GM23338 (cell line): ENCODE measurements at regions not wholly inside any gene's neighbourhood (a gene's known extent, or its start where the extent isn't known, plus 50 kb on each side); places are given as distances from the start of the nearest gene placed in this dataset.

Experiments used
- ATAC-seq: fragments of 200-7000 bp; cut with Tn5 transposase; 3 replicates; pipeline ENCODE4 v1.9.1; 2020
- DNase-seq: peaks from one replicate; pipeline ENCODE4 v3.0.0-alpha.2; 2015; ENCODE audit warnings: low spot score
- H2AFZ ChIP-seq: fragments of 200-600 bp; sonication (generic); 2 replicates; pipeline ENCODE4 v1.8.0; 2016; ENCODE audit warnings: antibody characterized with exemption, mild to moderate bottlenecking, moderate library complexity
- H3F3A ChIP-seq: fragments of 200-600 bp; sonication (generic); replicated peaks from 2 replicates; pipeline ENCODE4 v1.8.0; 2017; ENCODE audit warnings: antibody characterized with exemption, mixed run types, low read depth
- H3K27ac ChIP-seq: fragments of 200-600 bp; sonication (generic); 2 replicates; pipeline ENCODE4 v1.6.1; 2016; ENCODE audit warnings: low read depth
- H3K27me3 ChIP-seq: fragments of 200-600 bp; sonication (generic); 2 replicates; pipeline ENCODE4 v1.8.0; 2016; ENCODE audit warnings: mild to moderate bottlenecking, mixed run types, moderate library complexity; ENCODE audit not compliant: insufficient read depth
- H3K36me3 ChIP-seq: fragments of 200-600 bp; sonication (generic); 2 replicates; pipeline ENCODE4 v1.8.0; 2016; ENCODE audit warnings: mild to moderate bottlenecking; ENCODE audit not compliant: insufficient read depth
- H3K4me1 ChIP-seq: fragments of 200-600 bp; sonication (generic); 2 replicates; pipeline ENCODE4 v1.8.0; 2016; ENCODE audit warnings: mild to moderate bottlenecking, moderate library complexity; ENCODE audit not compliant: insufficient read depth
- H3K4me2 ChIP-seq: fragments of 200-600 bp; sonication (generic); 2 replicates; pipeline ENCODE4 v1.7.1; 2017; ENCODE audit warnings: mixed run types
- H3K4me3 ChIP-seq: fragments of 200-600 bp; sonication (generic); 2 replicates; pipeline ENCODE4 v1.6.1; 2016; ENCODE audit warnings: mixed run types
- H3K79me2 ChIP-seq: fragments of 200-600 bp; sonication (generic); replicated peaks from 2 replicates; pipeline ENCODE4 v1.8.0; 2017; ENCODE audit warnings: mild to moderate bottlenecking; ENCODE audit not compliant: insufficient read depth
- H3K9me2 ChIP-seq: fragments of 200-600 bp; sonication (generic); 2 replicates; pipeline ENCODE4 v1.8.0; 2017; ENCODE audit not compliant: insufficient read depth
- H4K20me1 ChIP-seq: fragments of 200-600 bp; sonication (generic); replicated peaks from 2 replicates; pipeline ENCODE4 v1.8.0; 2017; ENCODE audit warnings: mild to moderate bottlenecking; ENCODE audit not compliant: insufficient read depth
- H3K27ac Mint-ChIP-seq: 2 replicates; pipeline ENCODE4 v1.8.0; 2020; ENCODE audit warnings: inconsistent platforms, mild to moderate bottlenecking, moderate library complexity, mixed read lengths
- H3K27me3 Mint-ChIP-seq: 3 replicates; pipeline ENCODE4 v1.8.0; 2022; ENCODE audit warnings: low read depth, mild to moderate bottlenecking, moderate library complexity, mixed read lengths, inconsistent platforms; ENCODE audit not compliant: insufficient read depth, poor library complexity
- H3K36me3 Mint-ChIP-seq: 3 replicates; pipeline ENCODE4 v1.8.0; 2021; ENCODE audit warnings: low read depth, mild to moderate bottlenecking, inconsistent platforms, moderate library complexity, mixed read lengths
- H3K4me1 Mint-ChIP-seq: 3 replicates; pipeline ENCODE4 v1.8.0; 2020; ENCODE audit warnings: mild to moderate bottlenecking, inconsistent platforms, mixed read lengths
- H3K4me3 Mint-ChIP-seq: 3 replicates; pipeline ENCODE4 v1.8.0; 2021; ENCODE audit warnings: moderate library complexity, mild to moderate bottlenecking, inconsistent platforms, mixed read lengths
- H3K9me3 Mint-ChIP-seq: 3 replicates; pipeline ENCODE4 v1.8.0; 2020; ENCODE audit warnings: moderate library complexity, mild to moderate bottlenecking, inconsistent platforms, mixed read lengths
- CREB1 ChIP-seq: fragments of 250-450 bp; sonication (Bioruptor Pico); IDR thresholded peaks from 2 replicates; pipeline ENCODE4 v1.5.0; 2020; ENCODE audit warnings: low read depth, mild to moderate bottlenecking, moderate library complexity
- EZH2 ChIP-seq: fragments of 200-600 bp; sonication (generic); IDR thresholded peaks from one replicate; pipeline ENCODE4 v1.8.0; 2017; ENCODE audit warnings: antibody characterized with exemption, mild to moderate bottlenecking, low read depth; ENCODE audit not compliant: unreplicated experiment
- EZH2phosphoT487 ChIP-seq: fragments of 200-600 bp; sonication (generic); IDR thresholded peaks from one replicate; pipeline ENCODE4 v1.8.1; 2018; ENCODE audit warnings: antibody characterized with exemption; ENCODE audit not compliant: unreplicated experiment
- JUNB ChIP-seq: IDR thresholded peaks from one replicate; pipeline ENCODE4 v1.6.1; 2016; ENCODE audit warnings: antibody characterized with exemption; ENCODE audit not compliant: unreplicated experiment
- NANOG ChIP-seq: IDR thresholded peaks from 2 replicates; pipeline ENCODE4 v1.6.1; 2016; ENCODE audit warnings: antibody characterized with exemption, borderline replicate concordance
- POLR2AphosphoS5 ChIP-seq: IDR thresholded peaks from 2 replicates; pipeline ENCODE4 v1.6.1; 2016; ENCODE audit warnings: antibody characterized with exemption, low read depth
- STAT1 ChIP-seq: IDR thresholded peaks from one replicate; pipeline ENCODE4 v1.6.1; 2016; ENCODE audit warnings: antibody characterized with exemption; ENCODE audit not compliant: unreplicated experiment
- ZNF114 ChIP-seq: fragments of 250-450 bp; sonication (Bioruptor Pico); IDR thresholded peaks from 2 replicates; pipeline ENCODE4 v1.5.0; 2020; ENCODE audit warnings: mild to moderate bottlenecking, moderate library complexity
- ZNF331 ChIP-seq: fragments of 250-450 bp; sonication (Bioruptor Pico); IDR thresholded peaks from 2 replicates; pipeline ENCODE4 v1.5.0; 2020; ENCODE audit warnings: low read depth, mild to moderate bottlenecking, moderate library complexity
- TF ChIP-seq, protein P1 (sequence below): IDR thresholded peaks from one replicate; pipeline ENCODE4 v1.6.1; 2018; ENCODE audit warnings: antibody characterized with exemption; ENCODE audit not compliant: unreplicated experiment
- TF ChIP-seq, protein P2 (sequence below): IDR thresholded peaks from 2 replicates; pipeline ENCODE4 v1.6.1; 2016; ENCODE audit warnings: antibody characterized with exemption
- TF ChIP-seq, protein P3 (sequence below): fragments of 250-450 bp; sonication (Bioruptor Pico); IDR thresholded peaks from 2 replicates; pipeline ENCODE4 v1.5.0; 2020; ENCODE audit warnings: mild to moderate bottlenecking, moderate library complexity
- TF ChIP-seq, protein P4 (sequence below), 2 experiments: fragments of 200-600 bp in 1 of 2; sonication (generic) in 1 of 2; conservative IDR thresholded peaks; 2 replicates each; pipeline versions ENCODE4 v1.5.1 to v1.6.1; 2016 to 2017; ENCODE audit warnings: antibody characterized with exemption in 2 of 2, low read depth in 2 of 2, mild to moderate bottlenecking in 2 of 2, moderate library complexity in 1 of 2

DNA sequence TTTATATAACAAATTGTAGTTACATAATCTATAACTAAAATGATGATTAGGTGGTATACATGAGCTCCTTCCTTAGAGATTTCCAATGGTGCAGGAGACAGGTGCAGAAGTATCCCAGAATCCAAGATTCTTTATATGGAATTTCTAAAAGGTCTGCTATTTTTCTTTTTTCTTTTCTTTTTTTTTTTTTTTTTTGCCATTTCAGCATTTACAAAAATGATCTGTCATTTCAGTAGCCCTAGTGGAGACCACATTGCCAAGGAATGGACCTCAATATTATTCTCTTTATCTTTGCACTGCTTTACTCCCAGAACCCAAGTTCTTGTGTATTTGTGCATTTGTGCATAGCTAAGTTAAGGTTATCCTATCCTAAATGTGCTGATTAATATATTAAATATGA is 61.7 kb downstream of the MRPS30 start:
- Histone ChIP-seq H3K27ac (no peak overlapping the region), H3K4me2 (no peak overlapping the region), H3K9me2 (no peaks in the 10 kb centered on the region), H3K27me3 (no peaks in the 10 kb centered on the region), H4K20me1 (no peaks in the 10 kb centered on the region), H3K79me2 (no peaks in the 10 kb centered on the region), H3F3A (no peaks in the 10 kb centered on the region), H3K36me3 (no peaks in the 10 kb centered on the region), H3K4me3 (no peak overlapping the region), H3K4me1 (no peaks in the 10 kb centered on the region), H2AFZ (no peak overlapping the region)
- no peaks in the 10 kb centered on the region for H3K9me3 Mint-ChIP-seq
- ATAC-seq, result no peak
- H3K4me1 Mint-ChIP-seq, result no peaks in the 10 kb centered on the region
- DNase-seq, result no peak
- no peak overlapping the region for H3K27ac Mint-ChIP-seq
- H3K27me3 Mint-ChIP-seq, result peaks cover 2% of the 10 kb centered on the region
- TF ChIP-seq POLR2AphosphoS5 (no peak), ZNF114 (CRISPR knock-in tag) (no peak), STAT1 (no peak), ZNF331 (CRISPR knock-in tag) (no peak), NANOG (no peak), EZH2phosphoT487 (no peak), JUNB (no peak), CREB1 (no peak), EZH2 (no peak)
- TF ChIP-seq, protein P1, sequence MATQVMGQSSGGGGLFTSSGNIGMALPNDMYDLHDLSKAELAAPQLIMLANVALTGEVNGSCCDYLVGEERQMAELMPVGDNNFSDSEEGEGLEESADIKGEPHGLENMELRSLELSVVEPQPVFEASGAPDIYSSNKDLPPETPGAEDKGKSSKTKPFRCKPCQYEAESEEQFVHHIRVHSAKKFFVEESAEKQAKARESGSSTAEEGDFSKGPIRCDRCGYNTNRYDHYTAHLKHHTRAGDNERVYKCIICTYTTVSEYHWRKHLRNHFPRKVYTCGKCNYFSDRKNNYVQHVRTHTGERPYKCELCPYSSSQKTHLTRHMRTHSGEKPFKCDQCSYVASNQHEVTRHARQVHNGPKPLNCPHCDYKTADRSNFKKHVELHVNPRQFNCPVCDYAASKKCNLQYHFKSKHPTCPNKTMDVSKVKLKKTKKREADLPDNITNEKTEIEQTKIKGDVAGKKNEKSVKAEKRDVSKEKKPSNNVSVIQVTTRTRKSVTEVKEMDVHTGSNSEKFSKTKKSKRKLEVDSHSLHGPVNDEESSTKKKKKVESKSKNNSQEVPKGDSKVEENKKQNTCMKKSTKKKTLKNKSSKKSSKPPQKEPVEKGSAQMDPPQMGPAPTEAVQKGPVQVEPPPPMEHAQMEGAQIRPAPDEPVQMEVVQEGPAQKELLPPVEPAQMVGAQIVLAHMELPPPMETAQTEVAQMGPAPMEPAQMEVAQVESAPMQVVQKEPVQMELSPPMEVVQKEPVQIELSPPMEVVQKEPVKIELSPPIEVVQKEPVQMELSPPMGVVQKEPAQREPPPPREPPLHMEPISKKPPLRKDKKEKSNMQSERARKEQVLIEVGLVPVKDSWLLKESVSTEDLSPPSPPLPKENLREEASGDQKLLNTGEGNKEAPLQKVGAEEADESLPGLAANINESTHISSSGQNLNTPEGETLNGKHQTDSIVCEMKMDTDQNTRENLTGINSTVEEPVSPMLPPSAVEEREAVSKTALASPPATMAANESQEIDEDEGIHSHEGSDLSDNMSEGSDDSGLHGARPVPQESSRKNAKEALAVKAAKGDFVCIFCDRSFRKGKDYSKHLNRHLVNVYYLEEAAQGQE, result no peak
- TF ChIP-seq, protein P2, sequence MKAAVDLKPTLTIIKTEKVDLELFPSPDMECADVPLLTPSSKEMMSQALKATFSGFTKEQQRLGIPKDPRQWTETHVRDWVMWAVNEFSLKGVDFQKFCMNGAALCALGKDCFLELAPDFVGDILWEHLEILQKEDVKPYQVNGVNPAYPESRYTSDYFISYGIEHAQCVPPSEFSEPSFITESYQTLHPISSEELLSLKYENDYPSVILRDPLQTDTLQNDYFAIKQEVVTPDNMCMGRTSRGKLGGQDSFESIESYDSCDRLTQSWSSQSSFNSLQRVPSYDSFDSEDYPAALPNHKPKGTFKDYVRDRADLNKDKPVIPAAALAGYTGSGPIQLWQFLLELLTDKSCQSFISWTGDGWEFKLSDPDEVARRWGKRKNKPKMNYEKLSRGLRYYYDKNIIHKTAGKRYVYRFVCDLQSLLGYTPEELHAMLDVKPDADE, result no peak
- TF ChIP-seq, protein P3, sequence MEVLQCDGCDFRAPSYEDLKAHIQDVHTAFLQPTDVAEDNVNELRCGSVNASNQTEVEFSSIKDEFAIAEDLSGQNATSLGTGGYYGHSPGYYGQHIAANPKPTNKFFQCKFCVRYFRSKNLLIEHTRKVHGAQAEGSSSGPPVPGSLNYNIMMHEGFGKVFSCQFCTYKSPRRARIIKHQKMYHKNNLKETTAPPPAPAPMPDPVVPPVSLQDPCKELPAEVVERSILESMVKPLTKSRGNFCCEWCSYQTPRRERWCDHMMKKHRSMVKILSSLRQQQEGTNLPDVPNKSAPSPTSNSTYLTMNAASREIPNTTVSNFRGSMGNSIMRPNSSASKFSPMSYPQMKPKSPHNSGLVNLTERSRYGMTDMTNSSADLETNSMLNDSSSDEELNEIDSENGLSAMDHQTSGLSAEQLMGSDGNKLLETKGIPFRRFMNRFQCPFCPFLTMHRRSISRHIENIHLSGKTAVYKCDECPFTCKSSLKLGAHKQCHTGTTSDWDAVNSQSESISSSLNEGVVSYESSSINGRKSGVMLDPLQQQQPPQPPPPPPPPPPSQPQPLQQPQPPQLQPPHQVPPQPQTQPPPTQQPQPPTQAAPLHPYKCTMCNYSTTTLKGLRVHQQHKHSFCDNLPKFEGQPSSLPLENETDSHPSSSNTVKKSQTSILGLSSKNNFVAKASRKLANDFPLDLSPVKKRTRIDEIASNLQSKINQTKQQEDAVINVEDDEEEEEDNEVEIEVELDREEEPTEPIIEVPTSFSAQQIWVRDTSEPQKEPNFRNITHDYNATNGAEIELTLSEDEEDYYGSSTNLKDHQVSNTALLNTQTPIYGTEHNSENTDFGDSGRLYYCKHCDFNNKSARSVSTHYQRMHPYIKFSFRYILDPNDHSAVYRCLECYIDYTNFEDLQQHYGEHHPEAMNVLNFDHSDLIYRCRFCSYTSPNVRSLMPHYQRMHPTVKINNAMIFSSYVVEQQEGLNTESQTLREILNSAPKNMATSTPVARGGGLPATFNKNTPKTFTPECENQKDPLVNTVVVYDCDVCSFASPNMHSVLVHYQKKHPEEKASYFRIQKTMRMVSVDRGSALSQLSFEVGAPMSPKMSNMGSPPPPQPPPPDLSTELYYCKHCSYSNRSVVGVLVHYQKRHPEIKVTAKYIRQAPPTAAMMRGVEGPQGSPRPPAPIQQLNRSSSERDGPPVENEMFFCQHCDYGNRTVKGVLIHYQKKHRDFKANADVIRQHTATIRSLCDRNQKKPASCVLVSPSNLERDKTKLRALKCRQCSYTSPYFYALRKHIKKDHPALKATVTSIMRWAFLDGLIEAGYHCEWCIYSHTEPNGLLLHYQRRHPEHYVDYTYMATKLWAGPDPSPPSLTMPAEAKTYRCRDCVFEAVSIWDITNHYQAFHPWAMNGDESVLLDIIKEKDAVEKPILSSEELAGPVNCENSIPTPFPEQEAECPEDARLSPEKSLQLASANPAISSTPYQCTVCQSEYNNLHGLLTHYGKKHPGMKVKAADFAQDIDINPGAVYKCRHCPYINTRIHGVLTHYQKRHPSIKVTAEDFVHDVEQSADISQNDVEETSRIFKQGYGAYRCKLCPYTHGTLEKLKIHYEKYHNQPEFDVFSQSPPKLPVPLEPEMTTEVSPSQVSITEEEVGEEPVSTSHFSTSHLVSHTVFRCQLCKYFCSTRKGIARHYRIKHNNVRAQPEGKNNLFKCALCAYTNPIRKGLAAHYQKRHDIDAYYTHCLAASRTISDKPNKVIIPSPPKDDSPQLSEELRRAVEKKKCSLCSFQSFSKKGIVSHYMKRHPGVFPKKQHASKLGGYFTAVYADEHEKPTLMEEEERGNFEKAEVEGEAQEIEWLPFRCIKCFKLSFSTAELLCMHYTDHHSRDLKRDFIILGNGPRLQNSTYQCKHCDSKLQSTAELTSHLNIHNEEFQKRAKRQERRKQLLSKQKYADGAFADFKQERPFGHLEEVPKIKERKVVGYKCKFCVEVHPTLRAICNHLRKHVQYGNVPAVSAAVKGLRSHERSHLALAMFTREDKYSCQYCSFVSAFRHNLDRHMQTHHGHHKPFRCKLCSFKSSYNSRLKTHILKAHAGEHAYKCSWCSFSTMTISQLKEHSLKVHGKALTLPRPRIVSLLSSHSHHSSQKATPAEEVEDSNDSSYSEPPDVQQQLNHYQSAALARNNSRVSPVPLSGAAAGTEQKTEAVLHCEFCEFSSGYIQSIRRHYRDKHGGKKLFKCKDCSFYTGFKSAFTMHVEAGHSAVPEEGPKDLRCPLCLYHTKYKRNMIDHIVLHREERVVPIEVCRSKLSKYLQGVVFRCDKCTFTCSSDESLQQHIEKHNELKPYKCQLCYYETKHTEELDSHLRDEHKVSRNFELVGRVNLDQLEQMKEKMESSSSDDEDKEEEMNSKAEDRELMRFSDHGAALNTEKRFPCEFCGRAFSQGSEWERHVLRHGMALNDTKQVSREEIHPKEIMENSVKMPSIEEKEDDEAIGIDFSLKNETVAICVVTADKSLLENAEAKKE (CRISPR knock-in tag), result no peak
- TF ChIP-seq, protein P4, sequence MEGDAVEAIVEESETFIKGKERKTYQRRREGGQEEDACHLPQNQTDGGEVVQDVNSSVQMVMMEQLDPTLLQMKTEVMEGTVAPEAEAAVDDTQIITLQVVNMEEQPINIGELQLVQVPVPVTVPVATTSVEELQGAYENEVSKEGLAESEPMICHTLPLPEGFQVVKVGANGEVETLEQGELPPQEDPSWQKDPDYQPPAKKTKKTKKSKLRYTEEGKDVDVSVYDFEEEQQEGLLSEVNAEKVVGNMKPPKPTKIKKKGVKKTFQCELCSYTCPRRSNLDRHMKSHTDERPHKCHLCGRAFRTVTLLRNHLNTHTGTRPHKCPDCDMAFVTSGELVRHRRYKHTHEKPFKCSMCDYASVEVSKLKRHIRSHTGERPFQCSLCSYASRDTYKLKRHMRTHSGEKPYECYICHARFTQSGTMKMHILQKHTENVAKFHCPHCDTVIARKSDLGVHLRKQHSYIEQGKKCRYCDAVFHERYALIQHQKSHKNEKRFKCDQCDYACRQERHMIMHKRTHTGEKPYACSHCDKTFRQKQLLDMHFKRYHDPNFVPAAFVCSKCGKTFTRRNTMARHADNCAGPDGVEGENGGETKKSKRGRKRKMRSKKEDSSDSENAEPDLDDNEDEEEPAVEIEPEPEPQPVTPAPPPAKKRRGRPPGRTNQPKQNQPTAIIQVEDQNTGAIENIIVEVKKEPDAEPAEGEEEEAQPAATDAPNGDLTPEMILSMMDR (conservative IDR thresholded peaks at IDR 0.05; ENCODE audit: low read depth in 2 of 2), result no peak
- H3K36me3 Mint-ChIP-seq, result no peaks in the 10 kb centered on the region
- H3K4me3 Mint-ChIP-seq, result no peak overlapping the region
